Adrenal gland (tissue), 5 donors: ENCODE measurements at regions not wholly inside any gene's neighbourhood (a gene's known extent, or its start where the extent isn't known, plus 50 kb on each side); places are given as distances from the start of the nearest gene placed in this dataset.

Experiments used
- POLR2A ChIP-seq, 2 donors: fragments of 450-650 bp; IDR thresholded peaks; one replicate each; pipeline ENCODE4 v1.6.1; 2017; ENCODE audit warnings: antibody characterized with exemption in 2 of 2, mild to moderate bottlenecking in 2 of 2, moderate library complexity in 1 of 2
- TF ChIP-seq, protein P1 (sequence below), 6 experiments: fragments of 450-650 bp in 4 of 6; fragments of 200-600 bp in 2 of 6; sonication (generic) in 1 of 6; IDR thresholded peaks; 1 replicate in 5 of 6; 2 replicates in 1 of 6; pipeline versions ENCODE4 v1.5.1 to v1.8.0; 2016 to 2021; ENCODE audit warnings: antibody characterized with exemption in 6 of 6, mild to moderate bottlenecking in 2 of 6, moderate library complexity in 1 of 6
- donor health status: DM: no; HTN: no; CAD: no.

DNA sequence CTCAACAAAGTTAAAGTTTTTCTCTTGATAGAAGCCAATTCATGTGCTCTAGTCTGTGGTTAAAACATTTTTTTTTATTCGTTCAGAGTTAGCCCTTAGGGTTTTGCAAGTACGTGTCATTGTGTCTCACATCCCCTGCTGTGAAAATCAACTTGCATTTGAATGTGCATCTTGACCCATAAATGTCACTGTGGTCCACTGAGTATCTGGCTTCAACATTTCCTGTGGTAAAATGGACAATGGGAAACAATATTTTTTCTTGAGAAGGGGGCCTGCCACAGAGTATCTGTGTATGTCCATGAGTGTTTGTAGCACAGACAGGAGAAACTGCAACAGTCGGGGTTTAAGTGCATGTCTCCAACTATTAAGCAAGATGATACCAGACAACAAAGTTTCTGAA, 554.8 kb upstream of the TENM3 start:
- TF ChIP-seq, protein P1, sequence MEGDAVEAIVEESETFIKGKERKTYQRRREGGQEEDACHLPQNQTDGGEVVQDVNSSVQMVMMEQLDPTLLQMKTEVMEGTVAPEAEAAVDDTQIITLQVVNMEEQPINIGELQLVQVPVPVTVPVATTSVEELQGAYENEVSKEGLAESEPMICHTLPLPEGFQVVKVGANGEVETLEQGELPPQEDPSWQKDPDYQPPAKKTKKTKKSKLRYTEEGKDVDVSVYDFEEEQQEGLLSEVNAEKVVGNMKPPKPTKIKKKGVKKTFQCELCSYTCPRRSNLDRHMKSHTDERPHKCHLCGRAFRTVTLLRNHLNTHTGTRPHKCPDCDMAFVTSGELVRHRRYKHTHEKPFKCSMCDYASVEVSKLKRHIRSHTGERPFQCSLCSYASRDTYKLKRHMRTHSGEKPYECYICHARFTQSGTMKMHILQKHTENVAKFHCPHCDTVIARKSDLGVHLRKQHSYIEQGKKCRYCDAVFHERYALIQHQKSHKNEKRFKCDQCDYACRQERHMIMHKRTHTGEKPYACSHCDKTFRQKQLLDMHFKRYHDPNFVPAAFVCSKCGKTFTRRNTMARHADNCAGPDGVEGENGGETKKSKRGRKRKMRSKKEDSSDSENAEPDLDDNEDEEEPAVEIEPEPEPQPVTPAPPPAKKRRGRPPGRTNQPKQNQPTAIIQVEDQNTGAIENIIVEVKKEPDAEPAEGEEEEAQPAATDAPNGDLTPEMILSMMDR (IDR thresholded peaks at IDR 0.05) = no peak
- TF ChIP-seq POLR2A (IDR thresholded peaks at IDR 0.05) = no peak
